Mesodermal cell (in vitro differentiated cells): ENCODE measurements at regions not wholly inside any gene's neighbourhood (a gene's known extent, or its start where the extent isn't known, plus 50 kb on each side); places are given as distances from the start of the nearest gene placed in this dataset.

Experiments used
- H3K27ac ChIP-seq: 2 replicates; pipeline ENCODE4 v1.7.0; 2013; ENCODE audit warnings: mild to moderate bottlenecking, low read depth, low read length, moderate library complexity; ENCODE audit not compliant: severe bottlenecking
- H3K36me3 ChIP-seq: 2 replicates; pipeline ENCODE4 v1.7.1; 2013; ENCODE audit warnings: mild to moderate bottlenecking, low read length, moderate library complexity; ENCODE audit not compliant: control insufficient read depth, insufficient read depth
- H3K4me1 ChIP-seq: one replicate; pipeline ENCODE4 v1.7.1; 2013; ENCODE audit warnings: mild to moderate bottlenecking, low read length; ENCODE audit not compliant: insufficient read depth, control insufficient read depth, poor library complexity, severe bottlenecking
- H3K4me3 ChIP-seq: 2 replicates; pipeline ENCODE4 v1.7.0; 2013; ENCODE audit warnings: low read length, control low read depth, mild to moderate bottlenecking; ENCODE audit not compliant: insufficient read depth, poor library complexity, severe bottlenecking; ENCODE audit errors: extremely low read depth
- H3K9me3 ChIP-seq: 2 replicates; pipeline ENCODE4 v1.7.1; 2013; ENCODE audit warnings: mild to moderate bottlenecking, low read length, moderate library complexity; ENCODE audit not compliant: control insufficient read depth
- WGBS, 2 experiments: methylation state at CpG; one replicate each; pipeline ENCODE4 v1.1.5; 2013; ENCODE audit warnings: missing lambda C conversion rate in 2 of 2; ENCODE audit not compliant: insufficient coverage in 2 of 2; 5-methylcytosine and 5-hydroxymethylcytosine counted together

DNA sequence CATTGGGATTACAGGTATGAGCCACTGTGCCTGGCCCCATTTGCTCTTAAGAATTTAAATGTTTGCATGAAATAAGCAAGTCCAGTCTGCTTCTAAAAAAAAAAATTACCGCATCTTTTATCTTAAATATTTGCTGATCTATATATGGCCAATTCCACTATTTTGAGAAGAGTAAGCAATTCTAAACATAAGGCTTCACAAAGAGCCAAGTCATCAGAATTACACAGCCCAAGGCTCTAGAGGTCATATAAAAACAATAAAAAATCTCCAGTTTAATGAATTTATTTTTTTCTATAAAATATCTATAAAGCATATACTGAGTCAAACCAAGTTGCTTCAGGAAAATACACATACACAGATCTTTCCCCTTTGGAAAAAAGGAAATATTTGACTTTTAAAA is 79.0 kb upstream of the CPNE8 start:
- Histone ChIP-seq H3K36me3 (no peaks in the 10 kb centered on the region), H3K4me3 (no peak overlapping the region), H3K27ac (no peak overlapping the region), H3K4me1 (no peaks in the 10 kb centered on the region), H3K9me3 (peaks cover 3% of the 10 kb centered on the region)
- WGBS, 2 experiments, result no CpG with 5 or more reads among the region's 1 CpG

DNA sequence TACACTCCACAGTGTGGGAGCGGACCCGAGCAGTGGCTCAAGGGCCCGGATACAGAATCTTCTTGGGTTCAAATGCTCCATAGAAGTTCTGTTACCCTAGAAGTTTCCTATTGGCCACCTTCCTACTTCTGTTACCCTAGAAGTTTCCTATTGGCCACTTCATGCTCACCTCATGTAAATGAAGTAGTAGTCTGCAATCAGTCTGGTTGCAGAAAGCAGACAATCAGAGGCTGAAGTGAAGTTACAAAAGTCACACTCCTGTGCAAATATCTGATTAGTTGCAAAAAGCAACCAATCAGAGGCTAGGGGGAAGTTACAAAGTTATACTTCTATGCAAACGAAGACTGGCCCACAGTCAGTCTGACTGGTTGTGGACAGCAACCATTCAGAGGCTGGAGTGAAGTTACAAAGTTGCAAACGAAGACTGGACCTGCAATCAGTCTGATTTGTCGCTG is 77.8 kb upstream of the CPNE8 start:
- no peak overlapping the region for H3K4me3 ChIP-seq
- peaks cover 3% of the 10 kb centered on the region for H3K9me3 ChIP-seq
- no peaks in the 10 kb centered on the region for H3K36me3 ChIP-seq
- no peak overlapping the region for H3K27ac ChIP-seq
- 84 to 96% methylated on average over 6 of the region's 6 CpGs for WGBS, 2 experiments
- H3K4me1 ChIP-seq, result no peaks in the 10 kb centered on the region

DNA sequence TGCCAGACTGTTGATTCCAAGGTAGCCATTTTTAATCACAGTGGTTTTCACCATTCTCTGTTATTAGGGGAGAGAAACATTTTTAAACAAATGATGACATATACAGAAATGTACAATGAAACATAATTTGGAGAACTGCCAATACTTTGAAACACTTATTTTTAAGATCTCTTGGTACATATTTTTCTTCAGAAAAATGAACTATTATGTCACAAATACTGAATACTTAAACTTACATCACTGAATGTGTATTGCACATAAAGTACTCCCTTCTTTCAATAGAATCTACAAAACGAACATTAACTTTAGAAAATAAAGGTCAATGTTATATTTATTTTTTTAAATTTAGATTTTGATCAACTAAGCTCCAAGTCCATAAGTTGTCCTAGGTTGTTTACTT is 71.7 kb upstream of the CPNE8 start:
- no peaks in the 10 kb centered on the region for H3K36me3 ChIP-seq
- H3K4me3 ChIP-seq, result no peak overlapping the region
- no peak overlapping the region for H3K27ac ChIP-seq
- no peaks in the 10 kb centered on the region for H3K9me3 ChIP-seq
- WGBS, 2 experiments, result no CpG with 5 or more reads among the region's 1 CpG
- no peaks in the 10 kb centered on the region for H3K4me1 ChIP-seq

DNA sequence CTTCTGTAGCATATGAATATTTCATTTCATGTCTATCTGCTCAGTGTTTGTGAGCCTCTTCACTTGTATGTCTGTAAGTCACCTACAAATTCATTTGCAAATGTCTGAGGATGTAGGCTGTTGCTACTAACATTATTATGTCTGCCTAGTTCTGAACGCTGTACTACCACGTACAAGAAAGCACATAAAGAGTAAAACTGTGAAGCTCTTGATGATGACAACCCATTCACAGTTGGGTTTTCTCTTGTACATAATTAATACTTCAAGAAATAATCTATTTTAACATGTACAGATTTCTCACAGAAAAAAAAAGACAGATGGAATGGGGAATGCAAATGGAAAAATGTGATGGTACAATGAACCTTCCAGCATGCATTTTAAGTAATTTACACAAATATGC is 64.3 kb upstream of the CPNE8 start:
- WGBS, 2 experiments, result no CpG with 5 or more reads among the region's 2 CpGs
- Histone ChIP-seq H3K4me3 (no peak overlapping the region), H3K9me3 (peaks cover 3% of the 10 kb centered on the region), H3K36me3 (no peaks in the 10 kb centered on the region), H3K4me1 (no peaks in the 10 kb centered on the region), H3K27ac (no peak overlapping the region)

DNA sequence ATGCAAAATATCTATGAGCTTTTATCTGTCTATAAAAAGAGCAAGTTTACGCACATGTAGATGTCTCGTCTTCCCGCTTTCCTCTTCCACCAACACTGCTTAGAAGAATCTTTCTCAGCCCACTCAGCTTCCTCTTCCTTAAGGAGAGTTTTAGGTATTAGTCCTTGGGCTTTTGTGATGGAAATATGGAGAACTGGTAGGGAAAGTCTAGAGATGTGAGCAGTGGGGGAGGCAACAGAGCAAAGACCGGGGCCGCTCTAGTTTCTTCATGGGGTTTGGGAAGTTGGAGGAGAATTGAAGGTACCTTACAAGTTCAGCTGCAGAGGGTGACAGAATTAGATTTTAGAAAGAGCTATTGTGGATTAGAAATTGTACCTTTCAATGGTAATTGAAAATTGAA is 56.3 kb upstream of the CPNE8 start:
- Histone ChIP-seq H3K4me3 (no peak overlapping the region), H3K9me3 (no peaks in the 10 kb centered on the region), H3K36me3 (no peaks in the 10 kb centered on the region), H3K27ac (no peak overlapping the region), H3K4me1 (no peaks in the 10 kb centered on the region)
- 63 to 69% methylated on average over 2 of the region's 5 CpGs for WGBS, 2 experiments

DNA sequence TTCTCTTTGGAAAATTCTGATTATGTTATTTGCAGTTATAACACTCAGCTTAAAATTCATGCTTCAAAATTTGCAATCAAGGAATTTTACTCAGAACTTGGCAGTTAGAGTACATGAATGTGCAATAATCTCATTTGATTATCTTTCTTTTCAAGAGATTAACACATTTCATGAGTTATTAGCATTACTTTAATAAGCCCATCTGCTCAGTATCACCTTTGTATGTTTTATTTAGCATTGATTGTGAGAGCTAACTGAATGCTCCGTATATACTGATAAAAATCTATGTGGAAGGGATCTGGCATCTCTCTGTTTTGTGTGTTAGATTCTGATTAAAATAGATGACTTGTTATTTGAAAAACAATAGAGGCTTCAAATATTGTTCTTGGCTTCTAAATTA is 55.6 kb upstream of the CPNE8 start:
- no peak overlapping the region for H3K27ac ChIP-seq

DNA sequence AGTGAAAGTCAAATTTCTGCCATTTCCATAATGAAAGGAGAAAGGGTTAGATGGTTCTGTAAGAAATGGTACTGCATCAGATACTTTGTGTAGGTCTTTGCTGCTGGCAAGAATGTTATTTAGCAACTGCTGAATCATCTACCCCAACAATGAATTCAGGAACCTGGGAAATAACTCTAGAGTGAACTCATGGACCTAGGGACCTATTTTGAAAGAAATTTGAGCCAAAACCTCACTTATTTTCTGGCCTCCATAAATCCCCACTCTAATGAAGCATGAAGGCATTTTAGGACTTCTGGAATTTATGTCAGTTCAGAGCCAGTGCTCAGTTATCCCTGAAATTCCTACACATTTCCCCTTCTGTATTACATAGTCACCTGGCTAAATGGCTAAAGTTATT is 50.9 kb upstream of the CPNE8 start:
- Histone ChIP-seq H3K36me3 (no peaks in the 10 kb centered on the region), H3K27ac (no peak overlapping the region), H3K4me3 (no peak overlapping the region), H3K4me1 (no peaks in the 10 kb centered on the region), H3K9me3 (no peaks in the 10 kb centered on the region)

More for the DNA sequence above, 55.6 kb upstream of the CPNE8 start:
- Histone ChIP-seq H3K4me3 (no peak overlapping the region), H3K9me3 (no peaks in the 10 kb centered on the region), H3K4me1 (no peaks in the 10 kb centered on the region), H3K36me3 (no peaks in the 10 kb centered on the region)
- WGBS, 2 experiments, result 100% methylated on average over 1 of the region's 1 CpG; no CpG with 5 or more reads in 1 of the 2 experiments
